DOHH2 (cell line): ENCODE measurements at regions not wholly inside any gene's neighbourhood (a gene's known extent, or its start where the extent isn't known, plus 50 kb on each side); places are given as distances from the start of the nearest gene placed in this dataset.

Source experiments
- CTCF ChIP-seq: fragments of 200-600 bp; sonication (generic); IDR thresholded peaks from one replicate; pipeline ENCODE4 v1.5.1; 2014; ENCODE audit warnings: antibody characterized with exemption, mild to moderate bottlenecking, low read depth, low read length; ENCODE audit not compliant: poor library complexity, severe bottlenecking
- EZH2phosphoT487 ChIP-seq: fragments of 200-600 bp; sonication (generic); IDR thresholded peaks from 2 replicates; pipeline ENCODE4 v1.6.1; 2017; ENCODE audit warnings: borderline replicate concordance, mild to moderate bottlenecking, antibody characterized with exemption, low read length, moderate library complexity, mixed read lengths

- no peak for TF ChIP-seq CTCF
- TF ChIP-seq EZH2phosphoT487 = no peak
These were observed 417.8 kb downstream of the TMEM114 start for GRCh38 chr16:8172551-8172950.
